ENCODE measurements at regions not wholly inside any gene's neighbourhood (a gene's known extent, or its start where the extent isn't known, plus 50 kb on each side); places are given as distances from the start of the nearest gene placed in this dataset.

GRCh38 chr10:71126432-71126831 lies 85.9 kb upstream of the UNC5B start:
- no TSS peak for BruUV-seq (replicated peaks)
- CTCF ChIA-PET = no interaction called here
- Mint-ChIP-seq H3K36me3 (ENCODE audit: insufficient read depth, unreplicated experiment) (no peaks in the 10 kb centered on the region), H3K27ac (ENCODE audit: unreplicated experiment) (no peak overlapping the region), H3K9me3 (ENCODE audit: unreplicated experiment) (peaks cover under 1% of the 10 kb centered on the region), H3K4me1 (ENCODE audit: low read depth, unreplicated experiment) (no peaks in the 10 kb centered on the region), H3K27me3 (ENCODE audit: insufficient read depth, unreplicated experiment) (peaks cover 40% of the 10 kb centered on the region), H3K4me3 (ENCODE audit: unreplicated experiment) (no peak overlapping the region)
- H3K27me3 ChIP-seq (replicated peaks; ENCODE audit: control insufficient read depth, insufficient read depth, low read length) = 0 out of 2 replicates have a peak, but pooled peaks cover 1% of the 10 kb centered on the region
- H3K4me3 ChIP-seq (ENCODE audit: low read depth, low read length) = no peak overlapping the region
- no peaks in the 10 kb centered on the region for H3K4me1 ChIP-seq
- POLR2A ChIA-PET = no interaction called here
- intact Hi-C loops (cut with micrococcal nuclease; ENCODE audit: unreplicated experiment) = no loop called here
- no peak for DNase-seq
- no peak for TF ChIP-seq CTCF (IDR thresholded peaks at IDR 0.05; ENCODE audit: insufficient read depth in 1 of 2, low read depth in 1 of 2, low read length in 1 of 2, severe bottlenecking in 1 of 2, unreplicated experiment in 1 of 2)
- H3K9me3 ChIP-seq = peaks cover 3% of the 10 kb centered on the region; the same call in 1 of the 2 replicates
- H3K36me3 ChIP-seq (ENCODE audit: control insufficient read depth, insufficient read depth, low read length) = no peaks in the 10 kb centered on the region

GRCh38 chr10:71127104-71127503 lies 85.3 kb upstream of the UNC5B start:
- intact Hi-C loops (cut with micrococcal nuclease; ENCODE audit: unreplicated experiment) = no loop called here
- no peaks in the 10 kb centered on the region for H3K36me3 ChIP-seq (ENCODE audit: control insufficient read depth, insufficient read depth, low read length)
- no peak for TF ChIP-seq CTCF (IDR thresholded peaks at IDR 0.05; ENCODE audit: insufficient read depth in 1 of 2, low read depth in 1 of 2, low read length in 1 of 2, severe bottlenecking in 1 of 2, unreplicated experiment in 1 of 2)
- H3K27ac Mint-ChIP-seq (ENCODE audit: unreplicated experiment) = no peak overlapping the region
- no peak overlapping the region for H3K4me3 ChIP-seq (ENCODE audit: low read depth, low read length)
- H3K36me3 Mint-ChIP-seq (ENCODE audit: insufficient read depth, unreplicated experiment) = no peaks in the 10 kb centered on the region
- H3K4me1 Mint-ChIP-seq (ENCODE audit: low read depth, unreplicated experiment) = no peaks in the 10 kb centered on the region
- H3K4me1 ChIP-seq = no peaks in the 10 kb centered on the region
- no peaks in the 10 kb centered on the region for H3K9me3 ChIP-seq
- H3K4me3 Mint-ChIP-seq (ENCODE audit: unreplicated experiment) = no peak overlapping the region
- CTCF ChIA-PET = no interaction called here
- DNase-seq = no peak
- H3K9me3 Mint-ChIP-seq (ENCODE audit: unreplicated experiment) = no peaks in the 10 kb centered on the region
- POLR2A ChIA-PET = no interaction called here
- no TSS peak for BruUV-seq (replicated peaks)
- H3K27me3 Mint-ChIP-seq (ENCODE audit: insufficient read depth, unreplicated experiment) = peaks cover 37% of the 10 kb centered on the region
- 0 out of 2 replicates have a peak, but pooled peaks cover 1% of the 10 kb centered on the region for H3K27me3 ChIP-seq (replicated peaks; ENCODE audit: control insufficient read depth, insufficient read depth, low read length)

DNA sequence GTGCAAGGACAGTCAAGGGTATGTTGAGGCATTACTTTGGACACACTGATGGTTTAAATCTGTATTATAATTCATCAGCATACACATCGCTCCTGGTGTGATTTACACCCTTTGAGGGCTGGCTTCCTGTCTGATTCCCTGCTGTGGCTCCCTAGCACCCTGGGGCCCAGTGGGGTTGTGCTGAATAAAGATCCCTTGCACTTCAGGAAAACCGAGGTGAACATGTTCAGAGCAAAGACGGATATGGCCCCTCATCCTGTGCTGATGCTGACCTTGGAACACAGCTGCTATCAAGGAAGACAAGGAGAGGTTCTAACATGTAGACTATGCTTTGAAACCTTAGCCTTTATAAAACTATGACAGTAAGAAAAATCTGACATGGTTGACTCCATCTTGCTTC lies 84.6 kb upstream of the UNC5B start:
- no TSS peak for BruUV-seq (replicated peaks)

More for the DNA sequence above, 84.6 kb upstream of the UNC5B start:
- H3K9me3 ChIP-seq = no peaks in the 10 kb centered on the region
- Mint-ChIP-seq H3K4me3 (ENCODE audit: unreplicated experiment) (no peak overlapping the region), H3K27ac (ENCODE audit: unreplicated experiment) (no peak overlapping the region), H3K27me3 (ENCODE audit: insufficient read depth, unreplicated experiment) (peaks cover 34% of the 10 kb centered on the region), H3K4me1 (ENCODE audit: low read depth, unreplicated experiment) (no peaks in the 10 kb centered on the region), H3K9me3 (ENCODE audit: unreplicated experiment) (no peaks in the 10 kb centered on the region), H3K36me3 (ENCODE audit: insufficient read depth, unreplicated experiment) (no peaks in the 10 kb centered on the region)
- H3K4me1 ChIP-seq = no peaks in the 10 kb centered on the region
- TF ChIP-seq CTCF (IDR thresholded peaks at IDR 0.05; ENCODE audit: insufficient read depth in 1 of 2, low read depth in 1 of 2, low read length in 1 of 2, severe bottlenecking in 1 of 2, unreplicated experiment in 1 of 2) = no peak
- H3K36me3 ChIP-seq (ENCODE audit: control insufficient read depth, insufficient read depth, low read length) = no peaks in the 10 kb centered on the region
- DNase-seq = no peak
- CTCF ChIA-PET = no interaction called here
- intact Hi-C loops (cut with micrococcal nuclease; ENCODE audit: unreplicated experiment) = no loop called here
- 0 out of 2 replicates have a peak, but pooled peaks cover 1% of the 10 kb centered on the region for H3K27me3 ChIP-seq (replicated peaks; ENCODE audit: control insufficient read depth, insufficient read depth, low read length)
- H3K4me3 ChIP-seq (ENCODE audit: low read depth, low read length) = no peak overlapping the region
- POLR2A ChIA-PET = no interaction called here

Data from Caco-2 (cell line).